DMS153 treated with DMSO at 0.1 percent for 48 hours (cell line): ENCODE measurements at regions not wholly inside any gene's neighbourhood (a gene's known extent, or its start where the extent isn't known, plus 50 kb on each side); places are given as distances from the start of the nearest gene placed in this dataset.

ENCODE experiments used
- DNase-seq: peaks from one replicate; lab custom pipeline; 2025; ENCODE audit not compliant: unreplicated experiment; lab: John Stamatoyannopoulos, UW

GRCh38 chr15:61499376-61499775, 270.3 kb upstream of the RORA start:
- DNase-seq, result no peak

- no peak for DNase-seq
Observed at GRCh38 chr15:61489571-61489970, 260.5 kb upstream of the RORA start.

DNA sequence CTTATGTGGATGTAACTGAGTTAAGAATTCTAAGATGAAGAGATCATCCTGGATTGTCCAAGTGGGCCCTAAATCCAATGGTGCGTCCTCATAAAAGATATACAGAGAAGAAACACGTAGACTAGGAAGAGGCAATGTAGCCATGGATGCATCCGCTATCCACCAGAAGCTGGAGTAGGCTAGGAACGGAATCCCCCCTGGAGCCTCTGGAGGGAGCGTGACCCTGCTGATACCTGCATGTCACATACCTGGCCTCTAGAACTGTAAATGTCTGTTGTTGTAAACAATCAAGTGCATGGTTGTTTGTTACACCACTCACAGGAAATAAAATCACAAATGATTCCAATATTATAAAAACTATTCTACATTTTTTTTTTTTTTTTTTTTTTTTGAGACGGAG, 254.5 kb upstream of the RORA start:
- DNase-seq, result no peak

- DNase-seq, result no peak
Observed at GRCh38 chr15:61481886-61482285, 252.8 kb upstream of the RORA start.

DNA sequence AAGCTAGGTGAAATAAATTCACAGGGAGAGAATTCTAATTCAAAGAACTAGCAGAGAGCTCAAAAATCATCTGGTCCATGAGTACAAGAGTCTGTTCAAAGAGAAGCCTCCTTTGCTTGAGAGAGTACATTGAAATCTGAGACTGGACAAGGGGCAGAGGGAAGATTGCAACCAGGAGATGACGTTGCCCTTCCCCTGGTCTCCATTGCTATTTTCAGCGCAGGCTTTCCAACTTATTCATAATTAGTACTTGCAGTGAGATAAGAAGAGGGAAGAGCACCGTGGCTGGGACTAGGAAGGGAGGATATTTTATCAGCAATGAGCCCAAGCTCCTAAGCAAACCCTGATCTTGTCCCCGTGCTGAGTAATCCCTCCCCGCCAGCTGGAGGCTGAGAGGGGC, 251.8 kb upstream of the RORA start:
- no peak for DNase-seq

GRCh38 chr15:61480295-61480694, 251.2 kb upstream of the RORA start:
- no peak for DNase-seq

DNA sequence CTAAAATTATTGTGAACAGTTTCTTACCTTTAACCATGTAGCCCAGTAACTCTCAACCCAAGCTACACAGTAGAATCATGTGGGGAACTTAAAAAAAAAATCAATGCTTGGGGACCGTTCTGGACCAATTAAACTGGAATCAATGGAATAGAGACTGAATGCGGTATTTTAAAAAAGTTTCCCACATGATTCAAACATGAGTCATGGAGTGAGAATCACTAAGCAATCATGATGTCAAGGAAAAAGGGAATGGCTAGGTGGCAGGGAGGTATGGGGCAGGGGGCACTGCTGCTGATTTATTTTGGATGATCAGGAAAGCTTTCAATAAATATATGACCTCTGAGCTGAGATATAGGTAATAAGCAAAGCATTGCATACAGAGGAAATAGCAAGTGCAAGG, 250.5 kb upstream of the RORA start:
- no peak for DNase-seq

DNA sequence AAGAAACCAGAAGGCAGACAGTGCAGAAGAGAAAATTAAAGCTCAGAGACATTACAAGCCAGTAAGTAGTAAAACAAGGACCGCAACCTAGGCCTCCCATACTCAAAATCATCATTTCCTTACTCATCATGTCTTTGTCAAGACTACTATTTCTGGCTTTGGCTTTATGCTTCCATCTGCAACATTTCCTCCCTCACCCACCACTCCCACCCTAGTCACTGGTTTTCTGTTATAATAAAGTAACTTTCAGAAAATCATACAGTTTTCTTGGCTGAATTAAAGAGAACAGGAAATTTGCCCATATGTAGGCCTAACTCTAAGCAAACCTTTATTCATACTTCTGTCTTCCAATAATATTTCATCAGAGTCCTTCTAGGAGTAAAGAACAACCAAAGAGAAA, 247.6 kb upstream of the RORA start:
- no peak for DNase-seq

DNA sequence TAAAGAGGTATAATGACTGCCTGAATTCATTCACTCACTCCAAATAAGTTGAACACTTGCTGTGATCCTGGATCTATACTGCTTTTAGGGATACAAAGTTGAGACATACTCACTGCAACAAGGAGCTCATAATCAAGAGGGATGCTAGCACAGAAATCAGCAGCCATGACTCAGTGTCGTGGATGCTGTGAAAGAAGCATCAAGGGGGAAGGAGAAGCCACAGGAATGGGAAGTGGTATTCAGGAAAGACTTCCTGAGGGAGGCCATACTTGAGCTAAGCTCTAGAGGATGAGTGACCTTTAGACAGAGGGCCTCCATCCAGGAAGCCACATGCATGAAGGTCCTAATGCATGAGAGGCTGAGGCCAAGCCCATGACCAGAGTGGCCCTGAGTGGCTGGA, 245.7 kb upstream of the RORA start:
- DNase-seq, result no peak

- DNase-seq, result no peak
Observed at GRCh38 chr15:61467823-61468222, 238.7 kb upstream of the RORA start.

DNA sequence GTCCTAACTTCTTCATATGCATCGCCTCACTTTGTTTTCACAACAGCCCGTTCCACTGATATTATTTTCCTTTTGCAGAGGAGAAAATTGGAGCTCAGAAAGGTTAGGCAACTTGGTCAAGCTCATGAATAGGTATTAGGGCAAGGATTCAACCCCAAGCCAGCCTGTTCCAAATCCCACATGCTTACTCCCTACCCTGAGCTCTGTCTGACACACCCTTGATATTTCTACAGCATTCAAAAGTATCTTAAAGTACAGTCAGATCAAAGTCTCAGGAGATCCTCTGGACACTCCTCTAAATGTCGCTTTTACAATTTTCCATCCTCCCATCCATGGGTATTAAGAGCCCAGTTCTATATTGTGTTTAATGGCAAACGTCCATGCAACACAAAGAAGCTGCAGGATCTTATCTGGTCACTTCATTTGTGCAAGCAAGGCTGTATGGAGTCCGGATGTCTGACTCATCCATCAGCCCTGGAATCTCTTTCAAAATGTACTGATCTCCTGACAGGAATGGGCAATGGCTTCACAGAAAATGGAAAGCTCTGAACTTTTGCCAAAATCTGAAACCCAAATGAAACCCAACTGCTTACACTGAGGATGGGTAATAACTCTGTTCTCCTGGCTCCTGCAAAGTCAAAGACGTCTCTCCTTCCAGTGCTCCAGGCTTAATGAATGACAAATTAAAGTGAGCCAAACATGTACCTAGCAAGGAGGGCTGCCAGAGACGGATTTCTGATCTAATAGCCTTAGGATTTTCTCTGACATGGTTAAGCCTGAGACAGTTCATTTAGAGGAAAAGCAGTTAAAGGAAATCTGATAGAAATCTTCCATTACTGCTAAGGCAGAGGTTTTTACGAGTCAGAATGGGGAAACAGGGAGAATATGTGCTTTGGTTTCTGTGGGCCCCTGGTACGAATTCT, 230.9 kb upstream of the RORA start:
- no peak for DNase-seq

- no peak for DNase-seq
Observed at GRCh38 chr15:61457050-61457733, 228.1 kb upstream of the RORA start.

DNA sequence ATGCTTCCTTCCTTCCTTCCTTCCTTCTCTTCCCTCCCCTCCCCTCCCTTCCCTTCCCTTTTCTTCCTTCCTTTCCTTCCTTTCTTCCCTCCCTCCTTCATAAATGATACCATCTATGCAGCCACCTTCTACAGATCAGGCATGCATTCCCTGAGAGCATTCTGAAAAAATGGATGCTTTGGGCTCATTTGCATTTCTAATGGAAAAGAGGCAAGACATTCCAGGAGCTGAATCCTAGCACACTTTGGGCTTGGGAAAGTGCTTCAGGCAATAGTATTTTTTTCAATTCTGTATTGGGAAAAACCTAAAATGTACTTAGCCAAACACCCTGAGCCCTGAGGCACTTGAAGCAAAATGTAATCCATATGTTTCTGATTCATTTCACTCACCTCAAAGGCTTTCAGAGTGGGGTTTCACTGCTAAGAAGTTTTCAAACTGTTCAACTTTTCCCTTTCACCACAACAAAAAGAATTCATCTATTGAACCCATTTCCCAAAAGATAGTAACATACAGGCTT, 220.1 kb upstream of the RORA start:
- DNase-seq, result no peak

DNA sequence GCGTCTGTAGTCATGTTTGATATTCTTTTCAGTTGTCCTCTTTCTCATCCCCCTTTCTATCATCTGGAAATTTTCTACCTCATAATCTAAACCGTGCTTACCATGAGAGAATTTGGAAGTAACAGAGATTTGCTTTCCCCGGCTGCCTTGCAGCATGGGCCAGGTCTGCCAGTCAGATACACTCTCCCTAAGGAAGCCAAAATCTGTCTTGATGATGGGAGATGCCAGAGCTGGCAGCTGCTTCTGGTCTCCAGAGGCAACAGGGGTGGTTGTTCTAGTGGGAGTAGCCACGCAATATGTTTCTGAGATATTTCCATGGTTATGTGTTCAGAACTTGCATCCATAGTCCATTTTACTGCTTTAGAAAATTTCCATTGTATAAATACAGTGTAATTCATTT, 218.9 kb upstream of the RORA start:
- no peak for DNase-seq

GRCh38 chr15:61444585-61444984, 215.5 kb upstream of the RORA start:
- DNase-seq, result no peak

GRCh38 chr15:61442821-61443220, 213.7 kb upstream of the RORA start:
- no peak for DNase-seq

GRCh38 chr15:61441891-61442290, 212.8 kb upstream of the RORA start:
- DNase-seq, result no peak

- DNase-seq, result no peak
Observed at GRCh38 chr15:61426466-61426865, 197.4 kb upstream of the RORA start.

GRCh38 chr15:61425934-61426333, 196.8 kb upstream of the RORA start:
- no peak for DNase-seq

DNA sequence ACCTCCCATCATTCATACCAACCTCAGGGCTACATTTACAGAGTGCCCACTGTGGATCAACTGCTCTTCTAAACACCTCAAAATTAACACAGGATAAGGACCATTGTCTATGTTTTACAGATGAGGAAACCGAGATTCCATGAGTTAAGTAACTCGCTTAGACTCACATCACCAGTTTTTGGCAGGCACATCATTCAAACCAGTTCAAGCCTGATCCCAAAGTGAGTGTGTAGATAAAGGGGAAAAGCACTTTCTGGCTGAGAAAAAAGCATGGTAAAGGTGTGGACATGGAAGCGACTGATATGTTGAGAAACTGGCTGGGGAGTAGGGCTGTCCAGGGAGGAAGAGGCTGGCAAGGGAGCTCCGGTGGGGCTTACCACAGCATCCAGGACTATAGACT, 193.7 kb upstream of the RORA start:
- DNase-seq, result no peak

GRCh38 chr15:61421938-61422337, 192.8 kb upstream of the RORA start:
- no peak for DNase-seq

DNA sequence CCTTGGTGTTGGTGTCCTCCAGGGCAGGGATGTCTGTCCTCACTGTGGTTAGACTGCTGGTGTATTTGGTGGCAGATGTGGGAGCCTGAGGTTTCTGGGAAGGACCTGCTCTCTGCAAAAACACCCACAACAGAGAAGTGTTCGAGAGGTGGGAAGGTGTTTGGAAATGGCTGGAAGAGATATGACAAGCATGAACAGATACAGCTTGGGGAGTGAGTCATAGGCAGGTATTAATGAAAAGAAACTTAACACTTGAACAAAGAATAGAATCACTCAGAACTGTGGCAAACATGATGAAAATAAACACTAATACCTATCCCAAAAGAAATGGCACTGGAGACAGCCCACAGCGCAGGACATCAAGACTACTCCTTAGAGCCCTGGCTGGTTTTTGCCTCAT, 192.4 kb upstream of the RORA start:
- no peak for DNase-seq
